Large intestine (tissue), 3 donors: ENCODE measurements at regions not wholly inside any gene's neighbourhood (a gene's known extent, or its start where the extent isn't known, plus 50 kb on each side); places are given as distances from the start of the nearest gene placed in this dataset.
"Not testable (repeated sequence)": the region's sequence is repeated elsewhere in the genome, so short reads cannot be mapped to it uniquely, and the experiment has no call there.

ENCODE experiments used
- DNase-seq, 2 donors: peaks; one replicate each; pipeline versions ENCODE4 v3.0.0 to v3.0.0-alpha.2; 2013
- H3K27ac ChIP-seq: one replicate; pipeline ENCODE4 v1.5.1; 2013; ENCODE audit warnings: low read length
- H3K27me3 ChIP-seq: 2 replicates; pipeline ENCODE4 v1.6.1; 2013; ENCODE audit warnings: low read length; ENCODE audit not compliant: control insufficient read depth, insufficient read depth
- H3K36me3 ChIP-seq: 2 replicates; pipeline ENCODE4 v1.6.1; 2013; ENCODE audit warnings: low read length; ENCODE audit not compliant: control insufficient read depth, insufficient read depth
- H3K4me1 ChIP-seq: one replicate; pipeline ENCODE4 v1.6.1; 2013; ENCODE audit warnings: low read length; ENCODE audit not compliant: control insufficient read depth, insufficient read depth
- H3K4me3 ChIP-seq: one replicate; pipeline ENCODE4 v1.5.1; 2013; ENCODE audit warnings: low read length
- H3K9me3 ChIP-seq: one replicate; pipeline ENCODE4 v1.6.1; 2013; ENCODE audit warnings: mild to moderate bottlenecking, low read depth, low read length, moderate library complexity; ENCODE audit not compliant: control insufficient read depth
- WGBS: methylation state at CpG from one replicate; pipeline ENCODE4 v1.1.5; 2013; ENCODE audit warnings: low lambda C conversion rate; ENCODE audit not compliant: insufficient coverage; 5-methylcytosine and 5-hydroxymethylcytosine counted together

DNA sequence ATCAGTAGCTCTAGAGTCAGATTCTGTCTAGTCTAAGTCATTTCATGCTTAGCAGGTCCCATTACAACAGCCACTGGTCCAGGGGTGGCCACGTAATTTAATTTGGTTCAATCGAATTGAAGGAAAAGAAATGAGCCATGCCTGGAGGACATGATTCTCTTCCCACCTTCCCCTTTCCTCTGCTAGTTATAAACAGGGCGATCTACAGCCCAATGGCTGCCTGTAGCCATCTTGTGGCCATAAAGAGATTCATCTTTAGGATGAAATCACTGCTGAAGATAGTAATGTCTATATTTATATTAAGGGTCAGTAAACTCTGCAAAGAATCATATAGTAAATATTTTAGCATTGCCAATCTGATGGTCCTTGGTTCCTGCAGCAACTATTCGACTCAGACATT is 107.4 kb downstream of the SPDYE17 start:
- H3K36me3 ChIP-seq, H3K4me1 ChIP-seq, H3K27me3 ChIP-seq, DNase-seq, H3K27ac ChIP-seq, H3K9me3 ChIP-seq, H3K4me3 ChIP-seq: not testable (repeated sequence)
- 79% methylated on average over 2 of the region's 4 CpGs for WGBS

- H3K27me3 ChIP-seq, H3K4me1 ChIP-seq, H3K9me3 ChIP-seq, H3K36me3 ChIP-seq, H3K27ac ChIP-seq, H3K4me3 ChIP-seq, DNase-seq: not testable (repeated sequence)
- 92% methylated on average over 2 of the region's 2 CpGs for WGBS
These were observed 113.5 kb downstream of the SPDYE17 start for GRCh38 chr7:76918619-76919018.

DNA sequence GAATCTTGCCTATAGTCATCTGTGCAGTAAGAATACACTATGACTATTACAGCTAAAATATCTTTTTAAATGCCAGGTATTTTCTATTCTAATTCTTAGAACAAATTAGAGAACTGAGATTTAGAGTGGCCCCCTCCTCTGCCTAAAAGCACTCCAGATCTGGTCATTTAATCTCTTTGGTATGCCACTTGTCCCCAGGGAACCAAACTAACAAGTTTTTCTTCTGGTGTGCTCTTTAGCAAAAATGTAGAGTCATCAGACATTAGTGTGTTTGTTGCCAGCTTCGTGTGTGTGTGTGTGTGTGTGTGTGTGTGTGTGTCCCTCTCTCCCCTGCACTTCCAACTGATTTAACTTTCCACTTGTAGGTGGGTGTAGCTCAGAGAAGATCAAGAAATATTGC is 117.8 kb downstream of the SPDYE17 start:
- H3K9me3 ChIP-seq, DNase-seq, H3K27me3 ChIP-seq, H3K27ac ChIP-seq, H3K4me3 ChIP-seq, H3K36me3 ChIP-seq, H3K4me1 ChIP-seq: not testable (repeated sequence)
- WGBS, result no CpG with 5 or more reads among the region's 1 CpG

DNA sequence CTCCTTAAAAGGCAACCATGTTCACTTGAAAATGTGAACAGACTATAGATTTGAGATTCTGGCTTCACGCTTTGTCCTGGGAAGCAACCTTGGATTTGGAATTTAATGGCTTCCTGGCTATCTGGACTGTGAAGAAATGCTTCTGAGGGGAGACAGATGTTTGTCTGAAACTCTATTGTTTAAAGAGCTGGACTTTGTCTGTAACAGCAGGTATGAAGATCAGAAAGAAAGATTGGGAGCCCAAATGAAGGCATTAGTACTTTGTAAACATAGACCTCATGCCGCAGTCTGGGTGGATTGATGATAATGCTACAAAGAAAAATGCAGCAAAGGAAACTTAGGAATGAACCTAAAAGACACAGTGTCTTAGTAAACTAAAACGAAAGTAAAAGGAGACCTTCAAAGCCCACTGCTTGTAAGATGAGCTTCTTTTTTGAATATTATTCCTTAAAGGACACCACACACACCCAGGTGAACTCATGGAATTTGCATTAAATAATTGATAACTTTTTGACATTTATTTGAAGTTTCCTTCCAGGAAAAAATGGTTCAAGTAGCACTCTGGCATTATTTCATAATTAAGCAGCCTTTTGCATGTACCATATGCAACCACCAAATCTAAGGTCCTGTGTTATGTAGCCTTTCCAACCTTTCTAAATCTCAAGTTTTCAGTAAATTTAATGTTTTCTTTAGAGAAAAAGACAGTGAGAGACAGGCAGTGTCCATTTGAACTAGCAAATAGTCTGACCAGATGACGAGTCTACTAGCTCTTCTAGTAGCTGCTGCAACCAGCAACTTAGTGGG is 119.9 kb downstream of the SPDYE17 start:
- 60% methylated on average over 1 of the region's 4 CpGs for whole genome bisulfite sequencing
- H3K27me3 ChIP-seq, H3K4me3 ChIP-seq, H3K9me3 ChIP-seq, H3K27ac ChIP-seq, DNase-seq, H3K4me1 ChIP-seq, H3K36me3 ChIP-seq: not testable (repeated sequence)

DNA sequence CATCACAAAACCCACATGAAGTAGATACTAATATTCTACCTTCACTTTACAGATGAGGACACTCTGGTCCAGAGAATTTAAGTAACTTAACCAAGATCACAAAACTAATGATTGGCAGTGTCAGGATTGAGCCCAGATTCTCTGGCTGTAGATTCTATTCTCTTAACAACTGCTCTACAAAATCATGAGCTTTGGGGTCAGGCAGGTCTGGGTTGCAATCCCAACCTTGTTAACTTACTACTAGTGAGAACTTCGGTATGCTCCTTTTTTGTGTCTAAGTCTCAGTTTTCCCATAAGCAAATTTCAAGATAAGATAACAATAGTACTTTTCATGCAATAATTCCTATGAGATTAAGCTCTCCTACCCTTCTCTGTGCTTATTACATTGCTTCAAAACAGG is 127.5 kb downstream of the SPDYE17 start:
- H3K4me3 ChIP-seq, H3K27ac ChIP-seq, H3K36me3 ChIP-seq, H3K9me3 ChIP-seq, DNase-seq, H3K27me3 ChIP-seq, H3K4me1 ChIP-seq: not testable (repeated sequence)
- WGBS, result no CpG with 5 or more reads among the region's 1 CpG

DNA sequence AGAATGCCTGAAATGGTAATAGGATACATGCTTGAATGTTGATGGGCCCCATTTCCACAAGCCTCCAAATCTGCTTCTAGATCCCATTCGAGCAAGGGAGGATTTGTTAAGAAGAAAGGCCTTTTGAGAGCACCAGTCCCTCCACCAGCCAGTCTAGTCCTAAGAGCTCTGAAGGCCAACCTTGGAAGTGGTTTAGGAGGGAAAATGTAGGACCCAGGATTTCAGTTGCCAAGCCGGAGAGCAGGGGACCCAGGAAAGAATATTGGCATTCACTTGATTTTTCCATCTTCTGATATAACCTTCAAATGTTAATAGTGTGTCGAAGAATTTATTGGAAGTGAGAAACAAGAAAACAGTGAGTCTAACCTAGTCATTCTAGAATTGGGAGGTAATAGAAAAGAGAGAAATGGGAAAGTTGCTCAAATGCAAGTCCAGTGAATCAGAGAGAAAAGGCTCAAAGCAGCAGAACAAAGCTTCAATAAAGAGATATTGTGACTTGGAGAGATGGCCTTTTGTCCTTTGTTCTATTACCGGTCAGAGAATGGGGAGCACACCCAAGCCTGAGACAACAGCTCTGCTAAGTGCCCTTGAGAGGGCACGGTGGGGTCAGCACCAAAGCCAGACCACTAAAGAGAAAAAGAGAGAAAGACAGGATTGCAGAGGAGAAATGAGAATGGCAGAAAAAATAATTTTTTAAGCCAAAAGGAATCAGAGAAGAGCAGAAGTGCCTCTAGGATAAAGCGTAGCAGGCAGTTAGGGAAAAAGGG is 130.0 kb downstream of the SPDYE17 start:
- H3K9me3 ChIP-seq, H3K4me1 ChIP-seq, H3K4me3 ChIP-seq, H3K27ac ChIP-seq, H3K27me3 ChIP-seq, DNase-seq, H3K36me3 ChIP-seq: not testable (repeated sequence)
- 100% methylated on average over 1 of the region's 6 CpGs for WGBS

DNA sequence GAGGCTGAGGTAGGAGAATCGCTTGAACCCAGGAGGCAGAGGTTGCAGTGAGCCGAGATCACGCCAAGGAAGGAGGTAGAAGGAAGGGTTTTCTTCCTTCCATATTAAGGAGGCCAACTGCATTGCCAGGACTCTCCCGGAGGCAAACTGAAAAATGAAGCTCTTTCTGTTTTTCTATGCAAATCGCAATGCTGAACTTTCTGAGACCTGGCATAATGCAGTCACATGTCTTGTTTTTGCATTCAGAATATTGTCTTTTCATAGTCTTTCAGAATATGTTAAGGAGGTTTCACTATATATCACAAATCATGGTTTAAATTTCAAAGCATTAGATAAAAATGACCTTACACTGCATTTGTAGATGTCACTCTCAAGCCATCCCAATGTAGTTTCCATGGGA is 133.4 kb downstream of the SPDYE17 start:
- no CpG with 5 or more reads among the region's 5 CpGs for WGBS
- H3K9me3 ChIP-seq, DNase-seq, H3K27ac ChIP-seq, H3K27me3 ChIP-seq, H3K4me3 ChIP-seq, H3K36me3 ChIP-seq, H3K4me1 ChIP-seq: not testable (repeated sequence)

GRCh38 chr7:76897007-76897406 is 135.2 kb downstream of the SPDYE17 start:
- H3K4me3 ChIP-seq, H3K4me1 ChIP-seq, H3K9me3 ChIP-seq, H3K36me3 ChIP-seq, H3K27ac ChIP-seq, H3K27me3 ChIP-seq, DNase-seq: not testable (repeated sequence)
- 80% methylated on average over 1 of the region's 2 CpGs for WGBS

DNA sequence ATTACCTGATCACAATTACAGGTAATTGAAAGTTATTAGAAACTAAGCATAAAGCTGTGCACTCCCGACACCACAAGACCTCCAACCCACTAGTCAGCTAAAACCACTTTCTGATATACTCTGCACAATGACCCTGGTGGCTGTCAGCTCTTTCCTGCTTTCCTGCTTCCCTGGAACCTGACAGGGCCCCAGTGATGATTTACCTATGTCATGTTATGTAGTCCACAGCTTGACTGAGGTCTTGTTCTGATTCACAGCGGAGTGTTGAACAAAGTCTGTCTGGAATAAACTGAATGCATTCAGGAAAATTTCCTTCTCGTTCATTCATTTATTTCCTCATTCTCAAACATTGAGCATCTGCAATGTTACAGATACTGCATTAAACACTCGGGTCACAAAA is 136.5 kb downstream of the SPDYE17 start:
- not testable (repeated sequence) for DNase-seq, H3K27me3 ChIP-seq, H3K36me3 ChIP-seq, H3K4me1 ChIP-seq, H3K27ac ChIP-seq, H3K9me3 ChIP-seq, H3K4me3 ChIP-seq
- WGBS, result no CpG with 5 or more reads among the region's 4 CpGs

DNA sequence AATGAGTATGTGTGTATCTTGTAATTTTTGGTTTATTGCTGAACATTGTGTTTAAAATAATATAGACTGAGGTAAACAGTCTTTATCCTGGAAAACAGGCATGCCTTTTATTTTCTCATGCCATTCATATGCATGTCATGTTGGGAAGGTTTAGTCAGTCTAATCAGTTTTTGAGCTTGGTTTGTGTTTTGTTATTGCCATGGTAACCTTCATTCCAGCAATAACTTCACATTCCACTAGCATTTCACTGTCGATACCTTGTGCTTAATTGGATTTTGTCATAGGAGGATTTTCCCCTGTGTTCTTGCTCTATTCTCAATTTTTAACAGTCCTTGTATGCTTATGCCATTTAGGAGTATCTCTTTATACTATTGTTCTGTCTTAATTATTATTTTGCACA is 140.4 kb downstream of the SPDYE17 start:
- H3K4me3 ChIP-seq, H3K9me3 ChIP-seq, H3K36me3 ChIP-seq, DNase-seq, H3K27me3 ChIP-seq, H3K27ac ChIP-seq, H3K4me1 ChIP-seq: not testable (repeated sequence)
- WGBS, result no CpG with 5 or more reads among the region's 1 CpG
